Lung (tissue), 11 donors: ENCODE measurements at regions not wholly inside any gene's neighbourhood (a gene's known extent, or its start where the extent isn't known, plus 50 kb on each side); places are given as distances from the start of the nearest gene placed in this dataset.

ENCODE experiments used
- ATAC-seq: fragments of 200-7000 bp; cut with Tn5 transposase; one replicate; pipeline ENCODE4 v1.9.1; 2020; ENCODE audit warnings: moderate number of reproducible peaks; ENCODE audit not compliant: insufficient read depth, low FRiP score
- DNase-seq, 3 donors: peaks; one replicate each; pipeline ENCODE4 v3.0.0-alpha.2; 2013 to 2017
- H3K27ac ChIP-seq, 2 donors: one replicate each; pipeline ENCODE4 v1.5.1; 2013; ENCODE audit warnings: mild to moderate bottlenecking in 2 of 2, moderate library complexity in 2 of 2, control low read depth in 1 of 2, inconsistent platforms in 1 of 2, low read depth in 1 of 2, low read length in 1 of 2
- H3K27me3 ChIP-seq, 3 donors: one replicate each; pipeline ENCODE4 v1.5.1; 2013; ENCODE audit warnings: low read length in 2 of 3; ENCODE audit not compliant: control insufficient read depth in 3 of 3, insufficient read depth in 3 of 3
- H3K36me3 ChIP-seq, 4 donors: one replicate each; pipeline ENCODE4 v1.5.1; 2013; ENCODE audit warnings: low read length in 4 of 4, mild to moderate bottlenecking in 1 of 4, moderate library complexity in 1 of 4; ENCODE audit not compliant: control insufficient read depth in 4 of 4, insufficient read depth in 4 of 4
- H3K4me1 ChIP-seq, 5 donors: one replicate each; pipeline ENCODE4 v1.5.1; 2013; ENCODE audit warnings: low read length in 5 of 5, mild to moderate bottlenecking in 2 of 5, moderate library complexity in 1 of 5; ENCODE audit not compliant: control insufficient read depth in 5 of 5, insufficient read depth in 5 of 5
- H3K4me3 ChIP-seq: one replicate; pipeline ENCODE4 v1.5.1; 2013; ENCODE audit warnings: mild to moderate bottlenecking, control low read depth, moderate library complexity
- H3K9ac ChIP-seq, 2 donors: one replicate each; pipeline ENCODE4 v1.5.1; 2013; ENCODE audit warnings: low read length in 2 of 2, control low read depth in 1 of 2; ENCODE audit not compliant: insufficient read depth in 1 of 2
- H3K9me3 ChIP-seq, 4 donors: one replicate each; pipeline ENCODE4 v1.5.1; 2013; ENCODE audit warnings: low read length in 3 of 4, mild to moderate bottlenecking in 1 of 4, moderate library complexity in 1 of 4; ENCODE audit not compliant: control insufficient read depth in 4 of 4, insufficient read depth in 3 of 4
- CTCF ChIP-seq: IDR thresholded peaks from 2 replicates; pipeline ENCODE4 v1.5.1; 2012; ENCODE audit warnings: mild to moderate bottlenecking; ENCODE audit errors: control extremely low read depth, extremely low read depth
- WGBS, 2 donors: extraction: QIAGEN DNeasy Blood & Tissue Kit; methylation state at CpG; one replicate each; pipeline ENCODE4 v1.1.7; 2013; 5-methylcytosine and 5-hydroxymethylcytosine counted together
- donor health status: control.
- donor health status: control.
- donor health status: Bipolar disorder and iron deficiency.
- donor health status: healthy.
- donor health status: DM: yes; HTN: yes; CAD: no.

GRCh38 chr2:20521193-20521592 is 74.3 kb downstream of the RHOB start:
- 92 to 93% methylated on average over 4 of the region's 4 CpGs for WGBS, 2 donors
- Histone ChIP-seq H3K9me3 (no peaks in the 10 kb centered on the region), H3K36me3 (no peaks in the 10 kb centered on the region), H3K9ac (no peak overlapping the region), H3K4me3 (no peak overlapping the region), H3K27me3 (no peaks in the 10 kb centered on the region), H3K27ac (no peak overlapping the region), H3K4me1 (peaks cover 0 to 16% (median 9%) of the 10 kb centered on the region in 5 donors)
- DNase-seq (no peak), ATAC-seq (no peak)
- TF ChIP-seq CTCF, result no peak

DNA sequence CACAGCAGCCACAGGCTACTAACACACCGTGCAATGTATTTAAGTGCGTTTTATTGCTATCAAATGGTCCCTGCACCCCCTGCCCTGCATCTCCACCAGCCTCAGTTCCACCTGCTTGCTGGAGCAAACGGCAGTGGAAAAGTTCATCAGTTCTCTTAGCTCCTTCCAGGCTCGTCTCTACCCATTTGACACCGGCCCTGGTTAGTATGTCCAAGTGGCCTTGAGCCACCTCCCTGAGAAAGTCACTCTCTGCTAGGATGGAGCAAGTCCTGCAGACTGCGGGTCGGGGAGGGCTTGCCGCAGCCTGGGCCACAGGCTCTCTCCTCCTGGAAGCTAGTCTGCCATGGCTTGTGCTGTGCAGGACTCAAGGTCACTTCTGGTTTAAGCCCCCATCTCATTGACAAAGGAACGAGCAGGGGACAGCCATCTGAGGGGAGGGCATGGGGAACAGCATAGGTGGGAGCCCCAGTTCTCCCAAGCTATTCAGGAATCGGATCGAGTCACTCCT is 74.9 kb downstream of the RHOB start:
- H3K9me3 ChIP-seq, result no peaks in the 10 kb centered on the region
- H3K27ac ChIP-seq, result no peak overlapping the region
- TF ChIP-seq CTCF, result no peak
- peaks cover 0 to 14% (median 6%) of the 10 kb centered on the region in 5 donors for H3K4me1 ChIP-seq
- no peaks in the 10 kb centered on the region for H3K27me3 ChIP-seq
- no peak for ATAC-seq
- H3K4me3 ChIP-seq, result no peak overlapping the region
- WGBS, 2 donors, result 85 to 87% methylated on average over 11 of the region's 11 CpGs
- H3K36me3 ChIP-seq, result no peaks in the 10 kb centered on the region
- H3K9ac ChIP-seq, result no peak overlapping the region
- DNase-seq, result no peak

DNA sequence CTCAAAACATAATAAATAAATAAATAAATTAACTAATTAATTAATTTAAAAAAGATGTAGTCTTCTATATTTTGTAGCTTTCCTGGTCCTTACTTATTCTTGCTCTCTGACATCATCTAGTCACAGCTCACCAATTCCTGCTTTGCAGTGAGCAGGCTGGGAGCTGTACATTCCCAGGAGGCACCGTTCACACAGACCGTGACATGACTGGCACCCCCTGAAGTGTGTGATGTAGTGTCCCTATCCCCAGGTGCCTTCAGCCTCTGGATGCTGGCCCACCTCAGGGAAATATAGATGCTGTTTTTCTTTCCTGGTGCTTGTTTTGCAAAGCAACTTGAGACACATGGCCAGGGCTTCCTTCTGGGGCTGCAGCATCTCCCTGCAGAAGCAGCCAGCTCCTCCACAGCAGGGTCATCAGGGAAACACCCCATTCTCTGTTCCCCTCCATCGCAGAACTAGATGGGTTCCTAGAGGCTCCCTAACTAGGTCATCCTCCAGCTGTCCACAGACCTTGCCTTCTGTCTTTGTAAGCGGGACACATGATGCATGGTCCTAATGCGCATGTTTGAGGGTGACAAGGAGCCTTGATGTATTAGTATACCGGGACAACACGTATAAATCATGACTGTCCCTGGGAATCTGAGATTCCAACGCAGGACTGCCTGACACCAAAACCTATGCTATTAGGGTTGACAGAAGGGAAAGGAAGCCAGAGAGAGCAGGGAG is 76.4 kb downstream of the RHOB start:
- Histone ChIP-seq H3K27ac (no peak overlapping the region), H3K4me1 (peaks cover 0 to 20% (median 5%) of the 10 kb centered on the region in 5 donors), H3K9me3 (no peaks in the 10 kb centered on the region), H3K36me3 (no peaks in the 10 kb centered on the region), H3K4me3 (no peak overlapping the region), H3K27me3 (no peaks in the 10 kb centered on the region), H3K9ac (no peak overlapping the region)
- ATAC-seq (no peak), DNase-seq (no peak)
- no peak for TF ChIP-seq CTCF
- 96 to 98% methylated on average over 8 of the region's 8 CpGs for WGBS, 2 donors
